ENCODE measurements at regions not wholly inside any gene's neighbourhood (a gene's known extent, or its start where the extent isn't known, plus 50 kb on each side); places are given as distances from the start of the nearest gene placed in this dataset.

- H3K27ac ChIP-seq (ENCODE audit: low read depth in 1 of 2, low read length in 2 of 2) = no peak overlapping the region
- H3K4me3 ChIP-seq (ENCODE audit: low read length in 2 of 2) = no peak overlapping the region
- intact Hi-C loops (cut with DNase I) = no loop called here
- no peaks in the 10 kb centered on the region for H3K9me3 ChIP-seq (ENCODE audit: control insufficient read depth, low read length)
- H3K4me1 ChIP-seq (ENCODE audit: control insufficient read depth in 1 of 2, insufficient read depth in 2 of 2, low read length in 2 of 2) = no peaks in the 10 kb centered on the region
- no peaks in the 10 kb centered on the region for H3K36me3 ChIP-seq (ENCODE audit: control insufficient read depth in 1 of 2, insufficient read depth in 2 of 2, low read length in 1 of 2)
- WGBS, 2 donors = 55 to 65% methylated on average over 3 of the region's 3 CpGs
- no peak for ATAC-seq (ENCODE audit: low FRiP score)
- H3K27me3 ChIP-seq (ENCODE audit: control insufficient read depth in 1 of 2, insufficient read depth in 2 of 2, low read length in 1 of 2) = no peaks in the 10 kb centered on the region
- no peak for DNase-seq
These were observed 194.5 kb downstream of the PSAT1 start for GRCh38 chr9:78491402-78491801.

- no peaks in the 10 kb centered on the region for H3K9me3 ChIP-seq (ENCODE audit: control insufficient read depth, low read length)
These were observed 196.3 kb downstream of the PSAT1 start for GRCh38 chr9:78493166-78493742.

GRCh38 chr9:78502566-78502965, 205.6 kb downstream of the PSAT1 start:
- H3K9me3 ChIP-seq (ENCODE audit: control insufficient read depth, low read length) = peaks cover 2% of the 10 kb centered on the region
- intact Hi-C loops (cut with DNase I) = loop anchor here in 1 of 2 donors (10.0 kb wide), 1 partner anchor 58 kb away; no protein-coding TSS in a partner anchor
- no peaks in the 10 kb centered on the region for H3K4me1 ChIP-seq (ENCODE audit: control insufficient read depth in 1 of 2, insufficient read depth in 2 of 2, low read length in 2 of 2)
- no peak for ATAC-seq (ENCODE audit: low FRiP score)
- H3K36me3 ChIP-seq (ENCODE audit: control insufficient read depth in 1 of 2, insufficient read depth in 2 of 2, low read length in 1 of 2) = no peaks in the 10 kb centered on the region
- H3K4me3 ChIP-seq (ENCODE audit: low read length in 2 of 2) = no peak overlapping the region
- no peak for DNase-seq
- H3K27me3 ChIP-seq (ENCODE audit: control insufficient read depth in 1 of 2, insufficient read depth in 2 of 2, low read length in 1 of 2) = no peaks in the 10 kb centered on the region
- WGBS, 2 donors = 57 to 60% methylated on average over 5 of the region's 5 CpGs
- no peak overlapping the region for H3K27ac ChIP-seq (ENCODE audit: low read depth in 1 of 2, low read length in 2 of 2)

More at GRCh38 chr9:78493166-78493742, 196.3 kb downstream of the PSAT1 start:
- ATAC-seq (ENCODE audit: low FRiP score) (no peak), DNase-seq (no peak)
- H3K4me1 ChIP-seq (ENCODE audit: control insufficient read depth in 1 of 2, insufficient read depth in 2 of 2, low read length in 2 of 2) = no peaks in the 10 kb centered on the region
- no peaks in the 10 kb centered on the region for H3K27me3 ChIP-seq (ENCODE audit: control insufficient read depth in 1 of 2, insufficient read depth in 2 of 2, low read length in 1 of 2)
- H3K4me3 ChIP-seq (ENCODE audit: low read length in 2 of 2) = no peak overlapping the region
- H3K36me3 ChIP-seq (ENCODE audit: control insufficient read depth in 1 of 2, insufficient read depth in 2 of 2, low read length in 1 of 2) = no peaks in the 10 kb centered on the region
- intact Hi-C loops (cut with DNase I) = no loop called here
- 61 to 62% methylated on average over 2 of the region's 2 CpGs for WGBS, 2 donors
- H3K27ac ChIP-seq (ENCODE audit: low read depth in 1 of 2, low read length in 2 of 2) = no peak overlapping the region

GRCh38 chr9:78505546-78505945, 208.6 kb downstream of the PSAT1 start:
- H3K9me3 ChIP-seq (ENCODE audit: control insufficient read depth, low read length) = peaks cover 2% of the 10 kb centered on the region
- no peaks in the 10 kb centered on the region for H3K36me3 ChIP-seq (ENCODE audit: control insufficient read depth in 1 of 2, insufficient read depth in 2 of 2, low read length in 1 of 2)
- intact Hi-C loops (cut with DNase I) = loop anchor here in 1 of 2 donors (10.0 kb wide), 1 partner anchor 61 kb away; no protein-coding TSS in a partner anchor
- no peak for DNase-seq
- H3K27me3 ChIP-seq (ENCODE audit: control insufficient read depth in 1 of 2, insufficient read depth in 2 of 2, low read length in 1 of 2) = no peaks in the 10 kb centered on the region
- ATAC-seq (ENCODE audit: low FRiP score) = no peak
- no peak overlapping the region for H3K4me3 ChIP-seq (ENCODE audit: low read length in 2 of 2)
- H3K4me1 ChIP-seq (ENCODE audit: control insufficient read depth in 1 of 2, insufficient read depth in 2 of 2, low read length in 2 of 2) = no peaks in the 10 kb centered on the region
- no peak overlapping the region for H3K27ac ChIP-seq (ENCODE audit: low read depth in 1 of 2, low read length in 2 of 2)
- 89 to 90% methylated on average over 2 of the region's 2 CpGs for WGBS, 2 donors

GRCh38 chr9:78507037-78507436, 210.1 kb downstream of the PSAT1 start:
- ATAC-seq (ENCODE audit: low FRiP score) = no peak
- Histone ChIP-seq H3K4me1 (ENCODE audit: control insufficient read depth in 1 of 2, insufficient read depth in 2 of 2, low read length in 2 of 2) (no peaks in the 10 kb centered on the region), H3K36me3 (ENCODE audit: control insufficient read depth in 1 of 2, insufficient read depth in 2 of 2, low read length in 1 of 2) (no peaks in the 10 kb centered on the region), H3K9me3 (ENCODE audit: control insufficient read depth, low read length) (peaks cover 3% of the 10 kb centered on the region), H3K4me3 (ENCODE audit: low read length in 2 of 2) (no peak overlapping the region), H3K27me3 (ENCODE audit: control insufficient read depth in 1 of 2, insufficient read depth in 2 of 2, low read length in 1 of 2) (no peaks in the 10 kb centered on the region), H3K27ac (ENCODE audit: low read depth in 1 of 2, low read length in 2 of 2) (no peak overlapping the region)
- DNase-seq = no peak
- intact Hi-C loops (cut with DNase I) = loop anchor here in 1 of 2 donors (10.0 kb wide), 1 partner anchor 62 kb away; no protein-coding TSS in a partner anchor
- WGBS, 2 donors = 37 to 41% methylated on average over 5 of the region's 5 CpGs

- peaks cover 4% of the 10 kb centered on the region for H3K9me3 ChIP-seq (ENCODE audit: control insufficient read depth, low read length)
- H3K4me3 ChIP-seq (ENCODE audit: low read length in 2 of 2) = no peak overlapping the region
- DNase-seq = no peak
- intact Hi-C loops (cut with DNase I) = no loop called here
- H3K36me3 ChIP-seq (ENCODE audit: control insufficient read depth in 1 of 2, insufficient read depth in 2 of 2, low read length in 1 of 2) = no peaks in the 10 kb centered on the region
- 71 to 85% methylated on average over 4 of the region's 4 CpGs for WGBS, 2 donors
- no peaks in the 10 kb centered on the region for H3K27me3 ChIP-seq (ENCODE audit: control insufficient read depth in 1 of 2, insufficient read depth in 2 of 2, low read length in 1 of 2)
- H3K27ac ChIP-seq (ENCODE audit: low read depth in 1 of 2, low read length in 2 of 2) = no peak overlapping the region
- H3K4me1 ChIP-seq (ENCODE audit: control insufficient read depth in 1 of 2, insufficient read depth in 2 of 2, low read length in 2 of 2) = no peaks in the 10 kb centered on the region
- no peak for ATAC-seq (ENCODE audit: low FRiP score)
These were observed 213.1 kb downstream of the PSAT1 start for GRCh38 chr9:78510035-78510434.

GRCh38 chr9:78515108-78515507, 218.2 kb downstream of the PSAT1 start:
- intact Hi-C loops (cut with DNase I) = no loop called here
- no peak overlapping the region for H3K4me3 ChIP-seq (ENCODE audit: low read length in 2 of 2)
- ATAC-seq (ENCODE audit: low FRiP score) = no peak
- no peaks in the 10 kb centered on the region for H3K36me3 ChIP-seq (ENCODE audit: control insufficient read depth in 1 of 2, insufficient read depth in 2 of 2, low read length in 1 of 2)
- no peaks in the 10 kb centered on the region for H3K27me3 ChIP-seq (ENCODE audit: control insufficient read depth in 1 of 2, insufficient read depth in 2 of 2, low read length in 1 of 2)
- 39 to 40% methylated on average over 1 of the region's 1 CpG for WGBS, 2 donors
- DNase-seq = no peak
- H3K9me3 ChIP-seq (ENCODE audit: control insufficient read depth, low read length) = peaks cover 7% of the 10 kb centered on the region
- H3K4me1 ChIP-seq (ENCODE audit: control insufficient read depth in 1 of 2, insufficient read depth in 2 of 2, low read length in 2 of 2) = no peaks in the 10 kb centered on the region
- no peak overlapping the region for H3K27ac ChIP-seq (ENCODE audit: low read depth in 1 of 2, low read length in 2 of 2)

GRCh38 chr9:78519786-78520185, 222.9 kb downstream of the PSAT1 start:
- Histone ChIP-seq H3K36me3 (ENCODE audit: control insufficient read depth in 1 of 2, insufficient read depth in 2 of 2, low read length in 1 of 2) (no peaks in the 10 kb centered on the region), H3K9me3 (ENCODE audit: control insufficient read depth, low read length) (peaks cover 9% of the 10 kb centered on the region), H3K27me3 (ENCODE audit: control insufficient read depth in 1 of 2, insufficient read depth in 2 of 2, low read length in 1 of 2) (no peaks in the 10 kb centered on the region), H3K4me3 (ENCODE audit: low read length in 2 of 2) (no peak overlapping the region), H3K27ac (ENCODE audit: low read depth in 1 of 2, low read length in 2 of 2) (no peak overlapping the region), H3K4me1 (ENCODE audit: control insufficient read depth in 1 of 2, insufficient read depth in 2 of 2, low read length in 2 of 2) (no peaks in the 10 kb centered on the region)
- intact Hi-C loops (cut with DNase I) = no loop called here
- ATAC-seq (ENCODE audit: low FRiP score) (no peak), DNase-seq (no peak)
- 91 to 92% methylated on average over 4 of the region's 4 CpGs for WGBS, 2 donors

- intact Hi-C loops (cut with DNase I) = no loop called here
- Histone ChIP-seq H3K4me3 (ENCODE audit: low read length in 2 of 2) (no peak overlapping the region), H3K27me3 (ENCODE audit: control insufficient read depth in 1 of 2, insufficient read depth in 2 of 2, low read length in 1 of 2) (no peaks in the 10 kb centered on the region), H3K27ac (ENCODE audit: low read depth in 1 of 2, low read length in 2 of 2) (no peak overlapping the region), H3K9me3 (ENCODE audit: control insufficient read depth, low read length) (peaks cover 8% of the 10 kb centered on the region), H3K36me3 (ENCODE audit: control insufficient read depth in 1 of 2, insufficient read depth in 2 of 2, low read length in 1 of 2) (no peaks in the 10 kb centered on the region), H3K4me1 (ENCODE audit: control insufficient read depth in 1 of 2, insufficient read depth in 2 of 2, low read length in 2 of 2) (no peaks in the 10 kb centered on the region)
- ATAC-seq (ENCODE audit: low FRiP score) (no peak), DNase-seq (no peak)
These were observed 224.8 kb downstream of the PSAT1 start for GRCh38 chr9:78521680-78522079.
